B cell (primary cell): ENCODE measurements at regions not wholly inside any gene's neighbourhood (a gene's known extent, or its start where the extent isn't known, plus 50 kb on each side); places are given as distances from the start of the nearest gene placed in this dataset.

Experiments used
- ATAC-seq: fragments of 200-7000 bp; cut with Tn5 transposase; one replicate; pipeline ENCODE4 v1.10.0; 2021; ENCODE audit warnings: low read depth, mild to moderate bottlenecking, moderate number of reproducible peaks, moderate library complexity
- CTCF ChIA-PET: fragments of 350-600 bp; sonication (Branson Sonifier 250); formaldehyde crosslinking; loops from one replicate; lab custom pipeline; 2021; ENCODE audit warnings: antibody characterized with exemption, inconsistent platforms; lab: Charles Lee
- POLR2A ChIA-PET: fragments of 350-600 bp; sonication (Branson Sonifier 250); formaldehyde crosslinking; loops from one replicate; lab custom pipeline; 2021; ENCODE audit warnings: antibody characterized with exemption; lab: Charles Lee
- DNase-seq: peaks from one replicate; pipeline ENCODE4 v3.0.0; 2013
- H2AFZ ChIP-seq: 2 replicates; pipeline ENCODE4 v1.6.1; 2012; ENCODE audit warnings: mild to moderate bottlenecking, low read depth, low read length; ENCODE audit not compliant: insufficient read depth, poor library complexity, severe bottlenecking
- H3K27ac ChIP-seq, 2 donors: 1 replicate in 1 of 2; 2 replicates in 1 of 2; pipeline ENCODE4 v1.5.1; 2012 to 2013; ENCODE audit warnings: low read length in 2 of 2, mild to moderate bottlenecking in 2 of 2, moderate library complexity in 1 of 2
- H3K27me3 ChIP-seq, 4 experiments: fragments of 200-600 bp in 1 of 4; sonication (generic) in 1 of 4; replicated peaks in 1 of 4; 1 replicate in 2 of 4; 2 replicates in 2 of 4; pipeline versions ENCODE4 v1.6.1 to v1.7.0; 2013 to 2016; ENCODE audit warnings: low read length in 3 of 4, mild to moderate bottlenecking in 2 of 4, mixed read lengths in 1 of 4, moderate library complexity in 1 of 4; ENCODE audit not compliant: insufficient read depth in 4 of 4, control insufficient read depth in 3 of 4; ENCODE audit errors: control extremely low read depth in 1 of 4
- H3K36me3 ChIP-seq, 2 experiments: replicated peaks in 1 of 2; 1 replicate in 1 of 2; 2 replicates in 1 of 2; pipeline versions ENCODE4 v1.6.1 to v1.7.1; 2013; ENCODE audit warnings: low read length in 1 of 2; ENCODE audit not compliant: insufficient read depth in 2 of 2, control insufficient read depth in 1 of 2; ENCODE audit errors: control extremely low read depth in 1 of 2, extremely low read depth in 1 of 2
- H3K4me1 ChIP-seq, 2 donors: fragments of 200-600 bp in 1 of 2; sonication (generic) in 1 of 2; 1 replicate in 1 of 2; 2 replicates in 1 of 2; pipeline versions ENCODE4 v1.5.1 to v1.6.1; 2013 to 2017; ENCODE audit warnings: low read length in 2 of 2; ENCODE audit not compliant: control insufficient read depth in 2 of 2, insufficient read depth in 2 of 2
- H3K4me2 ChIP-seq: replicated peaks from 2 replicates; pipeline ENCODE3; 2012; ENCODE audit warnings: mild to moderate bottlenecking, low read depth, low read length; ENCODE audit not compliant: poor library complexity, severe bottlenecking
- H3K4me3 ChIP-seq, 5 experiments: fragments of 200-600 bp in 1 of 5; sonication (generic) in 1 of 5; 1 replicate in 3 of 5; 2 replicates in 2 of 5; pipeline versions ENCODE4 v1.5.1 to v1.7.0; 2011 to 2016; ENCODE audit warnings: low read length in 4 of 5, mild to moderate bottlenecking in 4 of 5, low read depth in 2 of 5, control low read depth in 1 of 5, moderate library complexity in 1 of 5; ENCODE audit not compliant: insufficient read depth in 1 of 5; ENCODE audit errors: control extremely low read depth in 1 of 5, extremely low read depth in 1 of 5
- H3K79me2 ChIP-seq: fragments of 200-600 bp; sonication (generic); one replicate; pipeline ENCODE4 v1.6.0; 2016; ENCODE audit warnings: low read length; ENCODE audit not compliant: control insufficient read depth, insufficient read depth
- H3K9ac ChIP-seq: fragments of 200-600 bp; sonication (generic); 2 replicates; pipeline ENCODE4 v1.6.1; 2017; ENCODE audit warnings: mild to moderate bottlenecking, low read length, moderate library complexity
- H3K9me3 ChIP-seq, 3 donors: one replicate each; pipeline versions ENCODE4 v1.6.1 to v1.7.1; 2013; ENCODE audit warnings: low read length in 2 of 3; ENCODE audit not compliant: control insufficient read depth in 2 of 3, insufficient read depth in 1 of 3; ENCODE audit errors: control extremely low read depth in 1 of 3
- H4K20me1 ChIP-seq: 2 replicates; pipeline ENCODE4 v1.6.0; 2012; ENCODE audit warnings: mild to moderate bottlenecking, low read length; ENCODE audit not compliant: insufficient read depth, control insufficient read depth, poor library complexity, severe bottlenecking
- H3K27ac Mint-ChIP-seq: one replicate; pipeline ENCODE4 v1.8.0; 2021; ENCODE audit warnings: mixed read lengths
- H3K27me3 Mint-ChIP-seq: one replicate; pipeline ENCODE4 v1.8.0; 2021; ENCODE audit warnings: mixed read lengths
- H3K4me1 Mint-ChIP-seq: one replicate; pipeline ENCODE4 v1.8.0; 2021; ENCODE audit warnings: mixed read lengths
- H3K4me3 Mint-ChIP-seq: one replicate; pipeline ENCODE4 v1.8.0; 2021; ENCODE audit warnings: mixed read lengths
- H3K9me3 Mint-ChIP-seq: one replicate; pipeline ENCODE4 v1.8.0; 2022; ENCODE audit warnings: mixed read lengths; ENCODE audit not compliant: insufficient read depth
- EZH2 ChIP-seq: IDR thresholded peaks from 2 replicates; pipeline ENCODE4 v1.6.1; 2012; ENCODE audit warnings: borderline replicate concordance, low read depth, mild to moderate bottlenecking, moderate library complexity, low read length; ENCODE audit not compliant: insufficient read depth, poor library complexity, severe bottlenecking
- WGBS: methylation state at CpG from one replicate; pipeline ENCODE4 v1.1.5; 2013; ENCODE audit warnings: missing lambda C conversion rate; ENCODE audit not compliant: insufficient coverage; 5-methylcytosine and 5-hydroxymethylcytosine counted together
- intact Hi-C: fragments of 100-400 bp; cut with micrococcal nuclease; formaldehyde crosslinking; loops from one replicate; pipeline ENCODE4 v1.10.0; 2022
- TF ChIP-seq, protein P1 (sequence below): fragments of 200-600 bp; IDR thresholded peaks from one replicate; pipeline ENCODE4 v1.8.0; 2022; ENCODE audit warnings: antibody characterized with exemption, mild to moderate bottlenecking

GRCh38 chr22:46035742-46036557 lies 59.0 kb upstream of the WNT7B start:
- no peak for TF ChIP-seq EZH2
- TF ChIP-seq, protein P1, sequence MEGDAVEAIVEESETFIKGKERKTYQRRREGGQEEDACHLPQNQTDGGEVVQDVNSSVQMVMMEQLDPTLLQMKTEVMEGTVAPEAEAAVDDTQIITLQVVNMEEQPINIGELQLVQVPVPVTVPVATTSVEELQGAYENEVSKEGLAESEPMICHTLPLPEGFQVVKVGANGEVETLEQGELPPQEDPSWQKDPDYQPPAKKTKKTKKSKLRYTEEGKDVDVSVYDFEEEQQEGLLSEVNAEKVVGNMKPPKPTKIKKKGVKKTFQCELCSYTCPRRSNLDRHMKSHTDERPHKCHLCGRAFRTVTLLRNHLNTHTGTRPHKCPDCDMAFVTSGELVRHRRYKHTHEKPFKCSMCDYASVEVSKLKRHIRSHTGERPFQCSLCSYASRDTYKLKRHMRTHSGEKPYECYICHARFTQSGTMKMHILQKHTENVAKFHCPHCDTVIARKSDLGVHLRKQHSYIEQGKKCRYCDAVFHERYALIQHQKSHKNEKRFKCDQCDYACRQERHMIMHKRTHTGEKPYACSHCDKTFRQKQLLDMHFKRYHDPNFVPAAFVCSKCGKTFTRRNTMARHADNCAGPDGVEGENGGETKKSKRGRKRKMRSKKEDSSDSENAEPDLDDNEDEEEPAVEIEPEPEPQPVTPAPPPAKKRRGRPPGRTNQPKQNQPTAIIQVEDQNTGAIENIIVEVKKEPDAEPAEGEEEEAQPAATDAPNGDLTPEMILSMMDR, result no peak
- WGBS, result under 1% methylated on average over 84 of the region's 84 CpGs
- intact Hi-C loops, result loop anchor here (1.0 kb wide), 6 partner anchors 8 to 260 kb away; partner anchors contain the start of gene GTSE1
- Histone ChIP-seq H3K4me1 (peaks cover 15 to 16% of the 10 kb centered on the region in 2 donors), H3K79me2 (peaks cover 16% of the 10 kb centered on the region), H3K4me3 (peak overlapping the region; percentile 47 to 94 (median 87)), H3K27me3 (no peaks in the 10 kb centered on the region), H3K4me2 (peak overlapping the region; percentile 88), H3K27ac (peak overlapping the region; percentile 90), H3K9ac (peak overlapping the region; percentile 87), H2AFZ (peak overlapping the region; percentile 80), H4K20me1 (no peaks in the 10 kb centered on the region), H3K9me3 (no peaks in the 10 kb centered on the region), H3K36me3 (no peaks in the 10 kb centered on the region)
- ATAC-seq (peak; percentile 92), DNase-seq (peak; percentile 100)
- peak overlapping the region; percentile 87 for H3K4me3 Mint-ChIP-seq
- H3K9me3 Mint-ChIP-seq, result no peaks in the 10 kb centered on the region
- H3K27me3 Mint-ChIP-seq, result no peaks in the 10 kb centered on the region
- H3K4me1 Mint-ChIP-seq, result peaks cover 18% of the 10 kb centered on the region
- peak overlapping the region; percentile 95 for H3K27ac Mint-ChIP-seq
- CTCF ChIA-PET, result interaction anchor here (0.5 to 4.2 kb wide), 16 partner anchors 9 to 260 kb away, joined by 3 to 48 read pairs (median 5); partner anchors contain the start of gene GTSE1
- POLR2A ChIA-PET, result interaction anchor here (0.5 to 3.6 kb wide), 13 partner anchors 9 to 300 kb away, joined by 3 to 55 read pairs (median 5); partner anchors contain the start of genes TRMU and TTC38
